ENCODE measurements at regions not wholly inside any gene's neighbourhood (a gene's known extent, or its start where the extent isn't known, plus 50 kb on each side); places are given as distances from the start of the nearest gene placed in this dataset.

DNA sequence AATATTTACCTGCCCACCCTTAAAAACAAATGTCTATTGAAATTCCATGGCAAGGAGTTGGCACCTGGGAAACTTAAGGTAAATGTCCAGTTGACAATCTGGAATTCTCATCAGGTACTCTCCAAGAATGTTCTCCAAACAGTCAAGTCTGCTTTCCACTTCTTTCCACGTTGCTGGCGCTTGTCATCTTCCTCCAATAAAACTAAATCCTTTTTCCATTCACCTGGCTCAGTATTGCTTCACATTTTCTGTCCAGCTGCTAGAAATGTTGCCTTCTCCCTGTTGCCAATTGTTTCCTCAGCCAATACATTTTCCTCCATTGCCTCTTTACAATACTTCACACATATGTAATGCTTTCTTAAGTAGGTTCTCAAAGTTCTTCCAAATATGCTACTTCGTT is 1288.1 kb upstream of the MAP3K7 start:
- no peaks in the 10 kb centered on the region for H3K9me3 ChIP-seq
- H3K4me1 ChIP-seq = no peaks in the 10 kb centered on the region
- TF ChIP-seq, protein P1, sequence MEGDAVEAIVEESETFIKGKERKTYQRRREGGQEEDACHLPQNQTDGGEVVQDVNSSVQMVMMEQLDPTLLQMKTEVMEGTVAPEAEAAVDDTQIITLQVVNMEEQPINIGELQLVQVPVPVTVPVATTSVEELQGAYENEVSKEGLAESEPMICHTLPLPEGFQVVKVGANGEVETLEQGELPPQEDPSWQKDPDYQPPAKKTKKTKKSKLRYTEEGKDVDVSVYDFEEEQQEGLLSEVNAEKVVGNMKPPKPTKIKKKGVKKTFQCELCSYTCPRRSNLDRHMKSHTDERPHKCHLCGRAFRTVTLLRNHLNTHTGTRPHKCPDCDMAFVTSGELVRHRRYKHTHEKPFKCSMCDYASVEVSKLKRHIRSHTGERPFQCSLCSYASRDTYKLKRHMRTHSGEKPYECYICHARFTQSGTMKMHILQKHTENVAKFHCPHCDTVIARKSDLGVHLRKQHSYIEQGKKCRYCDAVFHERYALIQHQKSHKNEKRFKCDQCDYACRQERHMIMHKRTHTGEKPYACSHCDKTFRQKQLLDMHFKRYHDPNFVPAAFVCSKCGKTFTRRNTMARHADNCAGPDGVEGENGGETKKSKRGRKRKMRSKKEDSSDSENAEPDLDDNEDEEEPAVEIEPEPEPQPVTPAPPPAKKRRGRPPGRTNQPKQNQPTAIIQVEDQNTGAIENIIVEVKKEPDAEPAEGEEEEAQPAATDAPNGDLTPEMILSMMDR (IDR thresholded peaks at IDR 0.05) = no peak
- H3K4me3 ChIP-seq = no peak overlapping the region
- H3K27ac ChIP-seq = no peak overlapping the region
- intact Hi-C loops (cut with DNase I) = no loop called here
- no peak for DNase-seq (ENCODE audit: low spot score in 2 of 2)
- H3K27me3 ChIP-seq = no peaks in the 10 kb centered on the region
- H3K36me3 ChIP-seq = no peaks in the 10 kb centered on the region

DNA sequence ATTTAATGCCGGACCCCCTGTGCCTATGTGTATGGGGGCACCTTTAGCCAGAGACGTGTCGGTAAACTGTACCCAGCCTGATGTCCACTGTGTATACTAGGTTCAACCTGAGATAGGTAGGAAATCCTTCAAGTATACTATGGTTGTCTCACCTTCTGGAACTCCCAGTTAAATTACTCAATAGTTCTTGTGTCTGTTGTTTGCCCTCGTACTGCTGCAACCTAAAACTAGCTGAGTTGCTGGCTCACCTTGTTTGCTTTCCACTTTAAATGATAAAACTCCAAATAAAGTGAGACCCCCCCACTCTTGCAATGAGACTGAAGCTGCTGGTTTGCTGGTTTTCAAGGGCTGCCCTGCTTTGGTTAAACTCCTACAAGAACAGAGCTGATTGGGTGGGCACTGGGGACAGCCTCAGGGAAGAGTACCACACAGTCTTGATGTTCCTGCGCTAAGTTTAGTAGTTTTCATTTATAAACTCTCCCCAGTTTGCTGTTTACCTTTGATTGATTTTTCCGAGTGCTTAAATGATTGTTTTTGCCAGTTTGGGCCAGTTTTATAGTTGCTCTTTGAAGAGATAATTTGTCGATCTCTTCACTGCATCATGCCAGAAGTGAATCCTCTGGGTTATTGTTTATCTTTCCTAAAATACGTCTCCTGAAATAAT is 1281.8 kb upstream of the MAP3K7 start:
- no peaks in the 10 kb centered on the region for H3K36me3 ChIP-seq
- no peak overlapping the region for H3K27ac ChIP-seq
- H3K4me3 ChIP-seq = no peak overlapping the region
- H3K9me3 ChIP-seq = no peaks in the 10 kb centered on the region
- H3K27me3 ChIP-seq = no peaks in the 10 kb centered on the region
- intact Hi-C loops (cut with DNase I) = no loop called here
- no peaks in the 10 kb centered on the region for H3K4me1 ChIP-seq
- TF ChIP-seq, protein P1 (IDR thresholded peaks at IDR 0.05) = no peak
- no peak for DNase-seq (ENCODE audit: low spot score in 2 of 2)

DNA sequence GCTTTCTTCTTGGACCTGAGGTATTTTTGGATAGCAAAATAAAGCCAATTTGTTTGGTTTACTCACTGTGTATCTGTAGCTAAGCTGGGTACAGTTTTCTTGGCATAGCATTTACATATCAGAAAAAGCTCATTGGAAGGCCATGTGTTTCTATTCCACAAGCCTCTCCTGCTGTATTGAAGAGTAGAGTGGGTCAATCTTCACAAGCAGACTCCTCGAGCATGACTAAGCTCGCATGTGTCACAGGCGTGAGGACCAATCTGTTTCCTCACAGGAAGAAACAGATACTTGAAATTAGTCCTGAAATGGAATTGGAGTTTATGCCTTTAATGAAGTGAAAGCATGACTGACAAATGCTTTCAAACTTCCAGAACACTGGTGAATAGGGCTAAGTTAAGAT is 1279.0 kb upstream of the MAP3K7 start:
- TF ChIP-seq, protein P1 (IDR thresholded peaks at IDR 0.05) = no peak
- no peak overlapping the region for H3K4me3 ChIP-seq
- no peaks in the 10 kb centered on the region for H3K27me3 ChIP-seq
- intact Hi-C loops (cut with DNase I) = no loop called here
- H3K27ac ChIP-seq = no peak overlapping the region
- DNase-seq (ENCODE audit: low spot score in 2 of 2) = no peak
- H3K9me3 ChIP-seq = no peaks in the 10 kb centered on the region
- H3K4me1 ChIP-seq = no peaks in the 10 kb centered on the region
- no peaks in the 10 kb centered on the region for H3K36me3 ChIP-seq

DNA sequence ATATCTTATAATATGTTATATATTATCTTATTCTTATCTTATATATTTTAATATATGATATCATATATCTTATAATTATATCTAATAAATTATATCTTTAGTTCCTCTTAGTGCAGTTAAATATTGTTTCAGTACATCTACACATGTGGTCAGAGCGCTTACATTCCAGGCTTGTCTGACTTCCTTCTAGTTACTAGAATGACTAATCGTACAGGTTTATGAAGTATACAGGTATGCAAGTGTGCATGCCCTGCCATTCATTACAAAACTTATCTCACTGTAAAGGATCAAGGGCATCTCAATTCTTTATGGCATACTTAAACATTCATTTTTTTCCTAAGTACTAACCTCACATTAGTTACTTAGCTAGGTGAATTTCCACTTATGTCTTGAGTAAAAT is 1278.0 kb upstream of the MAP3K7 start:
- H3K27ac ChIP-seq = no peak overlapping the region
- no peaks in the 10 kb centered on the region for H3K9me3 ChIP-seq
- no peaks in the 10 kb centered on the region for H3K4me1 ChIP-seq
- H3K27me3 ChIP-seq = no peaks in the 10 kb centered on the region
- TF ChIP-seq, protein P1 (IDR thresholded peaks at IDR 0.05) = no peak
- intact Hi-C loops (cut with DNase I) = no loop called here
- no peaks in the 10 kb centered on the region for H3K36me3 ChIP-seq
- H3K4me3 ChIP-seq = no peak overlapping the region
- no peak for DNase-seq (ENCODE audit: low spot score in 2 of 2)

DNA sequence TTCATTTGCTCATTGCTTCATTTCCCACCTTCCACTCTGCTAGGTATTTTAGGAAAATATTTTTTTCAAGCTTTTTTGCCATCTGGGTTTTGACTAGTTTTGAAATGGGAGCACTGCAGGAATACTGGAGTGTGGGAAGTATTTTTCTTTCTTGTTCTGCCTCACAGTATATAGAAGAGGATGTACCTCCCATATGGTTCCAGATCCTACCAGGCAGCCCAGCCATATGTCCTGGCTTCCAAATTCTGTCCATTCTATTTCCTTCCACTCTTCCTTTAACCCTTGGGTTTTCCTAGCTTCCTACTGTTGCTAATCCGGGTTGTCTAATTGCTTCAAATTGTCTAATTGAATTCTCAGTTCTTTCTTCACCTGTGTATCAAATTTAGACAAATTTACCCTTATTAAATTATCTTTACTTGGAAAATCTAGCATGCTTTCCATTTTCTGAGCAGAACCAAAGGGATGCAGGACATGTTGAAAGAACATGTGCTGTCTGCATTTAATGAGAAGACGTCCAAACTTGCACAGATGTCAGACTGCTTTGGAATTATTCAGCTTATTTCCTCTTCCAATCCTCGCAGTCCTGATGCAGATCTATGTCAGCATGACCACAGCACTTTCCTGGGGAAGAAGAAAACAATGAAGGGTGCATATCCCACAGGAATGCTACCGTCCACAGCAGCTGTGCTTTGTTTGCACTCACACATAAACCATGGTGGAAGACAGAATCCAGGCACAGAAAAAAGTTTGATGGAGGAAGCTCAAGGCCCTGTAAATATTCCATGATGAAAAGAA is 1273.9 kb upstream of the MAP3K7 start:
- Histone ChIP-seq H3K27me3 (no peaks in the 10 kb centered on the region), H3K27ac (no peak overlapping the region), H3K4me1 (no peaks in the 10 kb centered on the region), H3K9me3 (no peaks in the 10 kb centered on the region), H3K4me3 (no peak overlapping the region), H3K36me3 (no peaks in the 10 kb centered on the region)
- DNase-seq (ENCODE audit: low spot score in 2 of 2) = no peak
- TF ChIP-seq, protein P1 (IDR thresholded peaks at IDR 0.05) = no peak
- intact Hi-C loops (cut with DNase I) = no loop called here
